Aorta (tissue), 5 donors: ENCODE measurements at regions not wholly inside any gene's neighbourhood (a gene's known extent, or its start where the extent isn't known, plus 50 kb on each side); places are given as distances from the start of the nearest gene placed in this dataset.
A peak's percentile ranks its signal among the peaks of the same experiment; 100 is the strongest.

Source experiments
- ATAC-seq: fragments of 200-7000 bp; cut with Tn5 transposase; one replicate; pipeline ENCODE4 v1.9.1; 2022; ENCODE audit warnings: moderate library complexity; ENCODE audit not compliant: low FRiP score
- DNase-seq, 2 donors: peaks; one replicate each; pipeline ENCODE4 v3.0.0-alpha.2; 2020
- H3K27ac ChIP-seq, 2 donors: one replicate each; pipeline ENCODE4 v1.5.1; 2013; ENCODE audit warnings: low read length in 2 of 2, mild to moderate bottlenecking in 2 of 2, moderate library complexity in 2 of 2, control low read depth in 1 of 2, inconsistent platforms in 1 of 2, low read depth in 1 of 2
- H3K27me3 ChIP-seq, 2 donors: one replicate each; pipeline ENCODE4 v1.6.1; 2013; ENCODE audit warnings: control low read depth in 1 of 2, low read length in 1 of 2, mild to moderate bottlenecking in 1 of 2, moderate library complexity in 1 of 2; ENCODE audit not compliant: insufficient read depth in 2 of 2, control insufficient read depth in 1 of 2
- H3K36me3 ChIP-seq, 2 donors: one replicate each; pipeline ENCODE4 v1.6.1; 2013; ENCODE audit warnings: control low read depth in 1 of 2, low read length in 1 of 2, mild to moderate bottlenecking in 1 of 2; ENCODE audit not compliant: insufficient read depth in 2 of 2, control insufficient read depth in 1 of 2
- H3K4me1 ChIP-seq, 2 donors: one replicate each; pipeline ENCODE4 v1.6.1; 2013; ENCODE audit warnings: low read length in 2 of 2, control low read depth in 1 of 2, mild to moderate bottlenecking in 1 of 2, moderate library complexity in 1 of 2; ENCODE audit not compliant: insufficient read depth in 2 of 2, control insufficient read depth in 1 of 2
- H3K4me3 ChIP-seq, 2 donors: one replicate each; pipeline ENCODE4 v1.5.1; 2013; ENCODE audit warnings: low read length in 2 of 2, control low read depth in 1 of 2, mild to moderate bottlenecking in 1 of 2
- H3K9me3 ChIP-seq: one replicate; pipeline ENCODE4 v1.6.1; 2013; ENCODE audit warnings: mild to moderate bottlenecking, low read length; ENCODE audit not compliant: control insufficient read depth
- WGBS, 2 donors: extraction: QIAGEN DNeasy Blood & Tissue Kit; methylation state at CpG; one replicate each; pipeline ENCODE4 v1.1.7; 2013; 5-methylcytosine and 5-hydroxymethylcytosine counted together
- intact Hi-C, 2 donors: fragments of 100-400 bp; cut with DNase I; formaldehyde crosslinking; loops; one replicate each; pipeline versions ENCODE4 v1.14.2 to v1.15.0; 2022
- donor health status: healthy with polysubstance abuse.
- donor health status: Bipolar disorder and iron deficiency.
- donor health status: DM: no; HTN: no; CAD: no.
- donor health status: DM: no; HTN: no; CAD: no.
- donor health status: DM: yes; HTN: yes; CAD: no.

DNA sequence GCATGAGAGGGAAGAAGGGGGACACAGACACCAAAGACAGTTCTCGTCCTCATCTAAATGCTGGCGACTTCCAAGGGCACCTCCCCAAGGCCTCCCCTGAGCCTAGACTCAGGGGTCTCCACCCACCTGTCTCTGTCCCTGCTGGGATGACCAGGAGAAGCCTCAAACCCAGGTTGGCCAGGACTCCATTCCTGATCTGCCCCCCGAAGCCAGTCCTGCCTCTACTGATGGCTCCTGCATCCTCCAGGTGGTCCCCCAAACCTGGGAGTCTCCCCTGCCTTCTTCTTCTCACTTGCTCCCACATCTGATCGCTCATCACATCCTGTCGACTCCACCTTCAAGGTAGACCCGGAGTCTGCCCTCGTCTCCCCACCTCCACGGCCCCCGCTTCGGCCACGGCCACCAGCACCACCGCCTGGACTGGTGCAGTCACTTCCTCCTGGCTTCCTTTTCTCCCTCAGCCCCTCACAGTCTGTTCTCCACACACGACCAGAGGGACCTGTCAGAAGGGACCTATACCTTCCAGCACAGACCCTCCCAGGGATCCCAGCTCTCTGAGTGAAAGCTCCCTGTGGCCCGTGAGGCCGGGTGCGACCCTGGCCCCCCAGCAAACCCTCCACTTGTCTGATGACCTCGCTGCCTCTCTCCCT is 92.1 kb downstream of the CEBPB start:
- Histone ChIP-seq H3K4me3 (no peak overlapping the region), H3K4me1 (no peaks in the 10 kb centered on the region), H3K27me3 (no peaks in the 10 kb centered on the region), H3K27ac (no peak overlapping the region), H3K36me3 (no peaks in the 10 kb centered on the region), H3K9me3 (no peaks in the 10 kb centered on the region)
- intact Hi-C loops = loop anchor here in 1 of 2 donors (5.0 kb wide), 1 partner anchor 80 kb away; no protein-coding TSS in a partner anchor
- WGBS, 2 donors = 87 to 88% methylated on average over 17 of the region's 17 CpGs
- peak in 1 of 2 donors; percentile 48 for DNase-seq
- no peak for ATAC-seq

DNA sequence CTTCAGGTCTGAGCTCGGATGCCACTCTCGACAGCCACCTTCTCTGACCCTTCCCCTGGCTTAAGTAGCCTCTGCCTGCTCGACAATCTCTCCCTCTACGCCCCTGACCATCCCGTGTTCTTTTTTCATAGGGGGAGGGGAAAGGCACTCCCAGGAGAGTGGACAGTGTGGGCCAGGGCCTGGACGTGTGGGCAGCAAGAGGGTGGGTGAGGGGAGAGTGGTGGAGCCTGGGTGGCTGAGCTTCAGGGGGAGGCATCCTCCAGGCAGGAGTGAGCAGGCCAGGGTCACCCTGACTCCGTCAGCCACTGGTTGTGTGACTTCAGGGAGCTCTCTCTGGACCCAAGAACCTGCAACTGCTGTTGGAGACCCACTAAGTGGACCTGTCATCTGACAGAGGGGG is 92.7 kb downstream of the CEBPB start:
- Histone ChIP-seq H3K27ac (no peak overlapping the region), H3K4me1 (no peaks in the 10 kb centered on the region), H3K36me3 (no peaks in the 10 kb centered on the region), H3K9me3 (no peaks in the 10 kb centered on the region), H3K4me3 (no peak overlapping the region), H3K27me3 (no peaks in the 10 kb centered on the region)
- intact Hi-C loops = loop anchor here in 1 of 2 donors (5.0 kb wide), 1 partner anchor 81 kb away; no protein-coding TSS in a partner anchor
- ATAC-seq (no peak), DNase-seq (peak in 1 of 2 donors; percentile 37)
- 82 to 85% methylated on average over 7 of the region's 7 CpGs for WGBS, 2 donors

- intact Hi-C loops = loop anchor here in 1 of 2 donors (5.0 kb wide), 1 partner anchor 82 kb away; no protein-coding TSS in a partner anchor
- no peaks in the 10 kb centered on the region for H3K9me3 ChIP-seq
- peak in 1 of 2 donors; percentile 71 for DNase-seq
- 79 to 89% methylated on average over 23 to 24 of the region's 24 CpGs for WGBS, 2 donors
- H3K4me3 ChIP-seq = no peak overlapping the region
- no peaks in the 10 kb centered on the region for H3K4me1 ChIP-seq
- H3K27ac ChIP-seq = no peak overlapping the region
- H3K27me3 ChIP-seq = no peaks in the 10 kb centered on the region
- no peaks in the 10 kb centered on the region for H3K36me3 ChIP-seq
- peak; percentile 13 for ATAC-seq
These were observed 93.5 kb downstream of the CEBPB start for GRCh38 chr20:50283922-50284810.

DNA sequence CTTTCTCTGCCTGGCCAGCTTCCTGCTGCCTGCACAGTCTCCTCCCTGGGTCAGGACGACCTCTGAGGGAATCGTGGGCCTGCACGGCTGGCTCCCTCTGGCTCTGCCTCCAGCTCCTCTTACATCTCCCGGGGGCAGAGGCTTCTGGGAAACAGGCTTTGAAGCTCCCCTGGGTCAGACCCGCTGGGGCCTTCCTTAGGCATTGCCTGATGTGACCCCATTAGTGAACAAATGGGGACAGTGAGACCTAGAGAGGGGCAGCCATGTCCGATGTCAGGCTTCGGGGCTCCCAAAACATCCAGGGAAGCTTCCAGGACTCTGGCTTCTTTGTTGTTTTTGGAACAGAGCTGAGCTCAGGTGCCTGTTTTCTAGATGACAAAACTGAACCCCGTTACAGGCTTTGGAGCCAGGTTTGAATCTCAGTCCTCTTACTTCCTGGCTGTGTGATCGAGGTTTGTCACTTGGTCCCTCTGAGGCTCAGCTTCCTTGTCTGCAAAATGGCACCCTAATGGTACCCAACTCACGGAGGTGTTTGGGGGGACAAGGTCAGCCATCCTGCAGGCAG is 94.3 kb downstream of the CEBPB start:
- Histone ChIP-seq H3K36me3 (no peaks in the 10 kb centered on the region), H3K4me1 (no peaks in the 10 kb centered on the region), H3K27me3 (no peaks in the 10 kb centered on the region), H3K27ac (peak overlapping the region in 1 of 2 donors; percentile 13), H3K9me3 (no peaks in the 10 kb centered on the region), H3K4me3 (no peak overlapping the region)
- DNase-seq (peak in 1 of 2 donors; percentile 64), ATAC-seq (peak; percentile 11)
- 66 to 81% methylated on average over 10 of the region's 10 CpGs for WGBS, 2 donors
- intact Hi-C loops = loop anchor here in 1 of 2 donors (5.0 kb wide), 1 partner anchor 83 kb away; no protein-coding TSS in a partner anchor

DNA sequence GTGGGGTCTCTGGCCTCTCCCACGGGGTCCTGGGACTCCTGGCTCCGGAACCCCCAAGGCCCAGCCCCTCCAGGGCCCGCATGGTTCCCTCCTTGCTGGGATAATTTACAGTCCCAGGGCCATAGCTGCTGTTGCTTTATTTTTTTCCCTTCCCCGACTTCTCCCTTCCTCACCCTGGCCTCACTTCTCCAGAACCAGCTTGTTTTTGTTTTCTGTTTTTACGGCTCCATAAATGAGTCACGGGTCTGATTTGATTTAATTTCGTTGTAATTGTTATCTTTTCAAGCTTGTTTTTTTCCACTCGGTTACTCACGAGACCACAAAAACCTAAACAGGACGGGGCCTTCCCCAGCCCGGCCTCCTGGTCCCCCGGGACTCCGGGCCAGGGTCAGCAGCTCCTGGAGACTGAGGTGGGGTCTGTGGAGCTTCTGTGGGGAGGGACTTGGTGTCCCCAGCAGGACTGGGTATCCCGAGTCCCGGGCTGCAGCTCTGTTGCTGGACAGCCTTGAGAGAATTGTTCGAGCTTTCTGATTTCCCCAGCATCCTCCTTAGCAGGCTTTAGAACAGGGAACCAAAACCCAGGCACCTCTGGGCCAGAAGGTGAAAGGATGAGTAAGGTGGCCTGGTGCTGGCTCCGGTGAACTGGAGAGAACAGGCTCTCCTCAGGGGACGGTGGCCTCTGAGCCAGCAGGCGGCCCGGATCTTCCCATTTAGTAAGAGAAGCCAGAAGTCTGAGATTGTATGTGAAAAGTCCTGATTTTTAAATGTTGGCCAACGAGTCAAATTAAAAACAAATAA is 94.9 kb downstream of the CEBPB start:
- H3K27ac ChIP-seq = peak overlapping the region in 1 of 2 donors; percentile 13
- H3K9me3 ChIP-seq = no peaks in the 10 kb centered on the region
- H3K36me3 ChIP-seq = no peaks in the 10 kb centered on the region
- H3K4me1 ChIP-seq = no peaks in the 10 kb centered on the region
- no peaks in the 10 kb centered on the region for H3K27me3 ChIP-seq
- ATAC-seq (peak; percentile 26), DNase-seq (peak in 1 of 2 donors; percentile 46)
- 74 to 78% methylated on average over 21 of the region's 21 CpGs for WGBS, 2 donors
- intact Hi-C loops = no loop called here
- H3K4me3 ChIP-seq = no peak overlapping the region

GRCh38 chr20:50286174-50286511 is 95.5 kb downstream of the CEBPB start:
- DNase-seq = no peak
- peak overlapping the region in 1 of 2 donors; percentile 58 for H3K27ac ChIP-seq
- H3K9me3 ChIP-seq = no peaks in the 10 kb centered on the region
- H3K4me3 ChIP-seq = no peak overlapping the region
- H3K36me3 ChIP-seq = no peaks in the 10 kb centered on the region
- no peaks in the 10 kb centered on the region for H3K4me1 ChIP-seq
- no peaks in the 10 kb centered on the region for H3K27me3 ChIP-seq
- peak; percentile 40 for ATAC-seq
- WGBS, 2 donors = 82 to 86% methylated on average over 9 of the region's 9 CpGs
- intact Hi-C loops = no loop called here

- Histone ChIP-seq H3K9me3 (no peaks in the 10 kb centered on the region), H3K36me3 (no peaks in the 10 kb centered on the region), H3K4me3 (no peak overlapping the region), H3K4me1 (no peaks in the 10 kb centered on the region), H3K27me3 (no peaks in the 10 kb centered on the region), H3K27ac (peak overlapping the region in 1 of 2 donors; percentile 58)
- WGBS, 2 donors = 53 to 59% methylated on average over 11 of the region's 11 CpGs
- ATAC-seq (peak; percentile 47), DNase-seq (peak; percentile 71 to 89)
- intact Hi-C loops = no loop called here
These were observed 96.0 kb downstream of the CEBPB start for GRCh38 chr20:50286609-50287008.

DNA sequence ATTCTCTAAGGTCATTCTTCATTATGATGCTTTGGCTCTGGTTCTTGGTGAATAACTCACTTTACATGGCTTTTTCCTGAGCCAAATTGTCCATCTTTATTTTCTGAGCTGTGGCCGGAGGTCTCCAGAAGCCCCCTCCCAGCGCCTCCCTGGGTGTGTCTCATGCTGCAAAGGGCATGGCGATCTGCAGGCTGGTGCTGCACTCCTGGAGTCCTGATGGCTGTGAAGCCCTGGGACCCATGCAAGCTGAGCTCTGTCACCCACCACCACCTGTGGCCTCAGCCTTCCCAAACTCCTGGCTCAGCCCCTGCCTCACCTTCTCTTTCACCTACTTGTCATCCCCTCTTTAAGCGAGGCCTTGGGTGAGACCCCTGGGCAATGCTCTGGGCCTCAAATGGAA is 96.9 kb downstream of the CEBPB start:
- ATAC-seq = no peak

More for the DNA sequence above, 96.9 kb downstream of the CEBPB start:
- intact Hi-C loops = no loop called here
- no peak for DNase-seq
- 95 to 96% methylated on average over 4 of the region's 4 CpGs for WGBS, 2 donors
- Histone ChIP-seq H3K36me3 (no peaks in the 10 kb centered on the region), H3K9me3 (no peaks in the 10 kb centered on the region), H3K4me1 (no peaks in the 10 kb centered on the region), H3K27me3 (no peaks in the 10 kb centered on the region), H3K4me3 (no peak overlapping the region), H3K27ac (no peak overlapping the region)
